Coronary artery (tissue), 2 donors: ENCODE measurements at regions not wholly inside any gene's neighbourhood (a gene's known extent, or its start where the extent isn't known, plus 50 kb on each side); places are given as distances from the start of the nearest gene placed in this dataset.

ENCODE experiments used
- DNase-seq: peaks from one replicate; pipeline ENCODE4 v3.0.0-alpha.2; 2017; ENCODE audit warnings: low spot score
- H3K27ac ChIP-seq, 2 donors: fragments of 200-600 bp; sonication (generic); one replicate each; pipeline ENCODE4 v1.5.1; 2016 to 2019
- H3K4me3 ChIP-seq: fragments of 200-600 bp; sonication (generic); 2 replicates; pipeline ENCODE4 v1.5.1; 2016; ENCODE audit warnings: mild to moderate bottlenecking, moderate library complexity
- TF ChIP-seq, protein P1 (sequence below): fragments of 200-600 bp; sonication (generic); IDR thresholded peaks from one replicate; pipeline ENCODE4 v1.5.1; 2019; ENCODE audit warnings: antibody characterized with exemption

DNA sequence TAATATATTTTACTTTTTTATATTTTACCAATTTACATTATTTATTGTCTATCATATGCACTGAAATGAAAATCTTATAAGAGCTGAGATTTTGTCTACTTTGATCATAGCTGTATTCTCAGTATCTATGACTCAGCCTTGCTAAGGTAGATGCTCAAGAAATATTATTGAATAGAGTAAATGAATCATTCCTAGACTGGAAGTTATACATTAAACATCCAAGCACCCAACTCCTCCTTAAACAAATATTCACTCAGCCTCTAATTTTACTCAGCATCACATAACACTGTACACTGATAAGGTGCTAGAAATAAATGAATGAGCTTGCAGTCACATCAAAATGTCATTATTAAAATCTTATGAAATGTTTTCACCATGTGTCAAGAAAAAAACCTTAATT, 1424.9 kb downstream of the LRFN5 start:
- DNase-seq, result no peak
- Histone ChIP-seq H3K27ac (no peak overlapping the region), H3K4me3 (no peak overlapping the region)
- TF ChIP-seq, protein P1, sequence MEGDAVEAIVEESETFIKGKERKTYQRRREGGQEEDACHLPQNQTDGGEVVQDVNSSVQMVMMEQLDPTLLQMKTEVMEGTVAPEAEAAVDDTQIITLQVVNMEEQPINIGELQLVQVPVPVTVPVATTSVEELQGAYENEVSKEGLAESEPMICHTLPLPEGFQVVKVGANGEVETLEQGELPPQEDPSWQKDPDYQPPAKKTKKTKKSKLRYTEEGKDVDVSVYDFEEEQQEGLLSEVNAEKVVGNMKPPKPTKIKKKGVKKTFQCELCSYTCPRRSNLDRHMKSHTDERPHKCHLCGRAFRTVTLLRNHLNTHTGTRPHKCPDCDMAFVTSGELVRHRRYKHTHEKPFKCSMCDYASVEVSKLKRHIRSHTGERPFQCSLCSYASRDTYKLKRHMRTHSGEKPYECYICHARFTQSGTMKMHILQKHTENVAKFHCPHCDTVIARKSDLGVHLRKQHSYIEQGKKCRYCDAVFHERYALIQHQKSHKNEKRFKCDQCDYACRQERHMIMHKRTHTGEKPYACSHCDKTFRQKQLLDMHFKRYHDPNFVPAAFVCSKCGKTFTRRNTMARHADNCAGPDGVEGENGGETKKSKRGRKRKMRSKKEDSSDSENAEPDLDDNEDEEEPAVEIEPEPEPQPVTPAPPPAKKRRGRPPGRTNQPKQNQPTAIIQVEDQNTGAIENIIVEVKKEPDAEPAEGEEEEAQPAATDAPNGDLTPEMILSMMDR, result no peak

DNA sequence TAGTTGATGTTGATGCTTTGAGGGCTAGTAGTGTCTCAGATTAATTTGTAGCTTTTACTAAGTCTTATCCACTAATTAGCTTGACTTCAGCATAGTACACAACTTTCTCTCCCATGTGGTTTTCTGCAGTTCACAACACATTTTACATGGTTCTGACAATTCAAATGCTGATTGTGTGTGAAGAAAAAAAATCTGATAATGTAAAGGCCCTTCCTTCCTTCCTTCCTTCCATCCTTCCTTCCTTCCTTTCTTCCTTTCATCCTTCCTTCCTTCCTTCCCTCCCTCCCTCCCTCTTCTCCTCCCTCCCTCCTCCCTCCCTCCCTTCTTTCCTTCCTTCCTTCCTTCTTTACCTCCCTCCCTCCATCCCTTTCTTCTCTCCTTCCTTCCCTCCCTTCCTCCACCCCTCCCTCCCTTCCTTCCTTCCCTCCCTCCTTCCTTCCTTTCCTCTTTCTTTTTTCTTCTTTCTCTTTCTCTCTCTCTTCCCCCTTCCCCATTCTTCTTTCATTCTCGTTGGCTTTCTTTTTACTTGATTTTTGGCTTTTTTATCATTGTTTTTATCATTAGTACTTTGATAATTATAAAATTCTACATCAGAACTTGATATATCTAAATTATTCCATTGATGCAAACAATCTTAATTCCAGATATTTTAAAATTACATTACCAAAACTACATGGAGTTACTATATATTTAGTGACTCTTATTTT, 1415.6 kb downstream of the LRFN5 start:
- TF ChIP-seq, protein P1, result no peak
- no peak for DNase-seq
- no peak overlapping the region for H3K27ac ChIP-seq
- no peak overlapping the region for H3K4me3 ChIP-seq

GRCh38 chr14:43019826-43020225, 1413.2 kb downstream of the LRFN5 start:
- DNase-seq, result no peak
- no peak overlapping the region for H3K27ac ChIP-seq
- TF ChIP-seq, protein P1, result no peak
- no peak overlapping the region for H3K4me3 ChIP-seq

DNA sequence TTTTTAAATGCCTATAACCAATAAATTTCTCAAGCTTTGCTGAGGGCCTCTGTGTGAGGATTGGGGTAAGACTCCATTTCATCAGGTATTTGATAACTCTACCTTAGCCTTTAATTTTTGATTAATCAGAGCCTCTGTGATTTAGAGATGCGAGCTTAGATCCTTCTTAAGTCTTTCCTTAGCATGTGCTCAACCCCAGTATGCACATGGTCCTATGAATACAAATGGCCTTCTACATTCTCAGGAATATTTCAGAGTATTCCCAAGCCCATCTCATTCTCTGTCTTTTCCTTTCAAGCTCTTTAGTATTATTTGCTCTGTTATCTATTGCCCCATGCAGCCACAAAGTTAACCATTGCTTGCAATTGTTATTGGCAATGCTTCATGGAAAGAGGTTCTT, 1407.7 kb downstream of the LRFN5 start:
- Histone ChIP-seq H3K4me3 (no peak overlapping the region), H3K27ac (no peak overlapping the region)
- DNase-seq, result no peak
- TF ChIP-seq, protein P1, result no peak

DNA sequence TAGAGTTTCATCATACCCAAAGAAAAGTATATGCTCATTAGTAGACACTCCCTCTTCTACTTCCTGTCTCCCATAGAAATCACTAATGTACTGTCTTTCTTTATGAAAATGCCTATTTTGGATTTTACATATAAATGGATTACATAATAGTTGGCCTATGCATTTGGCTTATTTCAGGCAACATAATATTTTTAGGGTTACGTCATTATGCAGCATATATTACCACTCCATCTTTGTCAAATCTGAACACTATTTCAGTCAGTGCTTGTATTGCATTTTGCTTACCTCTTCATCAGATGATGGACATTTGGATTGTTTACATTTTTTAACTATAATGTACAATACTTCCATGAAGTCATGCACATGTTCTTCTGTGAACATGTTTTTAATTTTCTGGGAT, 1406.1 kb downstream of the LRFN5 start:
- H3K27ac ChIP-seq, result no peak overlapping the region
- H3K4me3 ChIP-seq, result no peak overlapping the region
- no peak for DNase-seq
- TF ChIP-seq, protein P1, result no peak

GRCh38 chr14:43005807-43006206, 1399.1 kb downstream of the LRFN5 start:
- Histone ChIP-seq H3K4me3 (no peak overlapping the region), H3K27ac (no peak overlapping the region)
- no peak for DNase-seq
- TF ChIP-seq, protein P1, result no peak

- H3K27ac ChIP-seq, result no peak overlapping the region
- no peak for DNase-seq
- H3K4me3 ChIP-seq, result no peak overlapping the region
- TF ChIP-seq, protein P1, result no peak
Measured at GRCh38 chr14:43003845-43004244, 1397.2 kb downstream of the LRFN5 start.
